IgD-negative memory B cell (primary cell): ENCODE measurements at regions not wholly inside any gene's neighbourhood (a gene's known extent, or its start where the extent isn't known, plus 50 kb on each side); places are given as distances from the start of the nearest gene placed in this dataset.
A peak's percentile ranks its signal among the peaks of the same experiment; 100 is the strongest.
"Not testable (repeated sequence)": the region's sequence is repeated elsewhere in the genome, so short reads cannot be mapped to it uniquely, and the experiment has no call there.

Experiments
- H3K27ac Mint-ChIP-seq, 3 donors: one replicate each; pipeline ENCODE4 v1.8.0; 2020 to 2022; ENCODE audit warnings: mild to moderate bottlenecking in 3 of 3, mixed read lengths in 3 of 3, moderate library complexity in 1 of 3
- H3K27me3 Mint-ChIP-seq: one replicate; pipeline ENCODE4 v1.8.0; 2021; ENCODE audit warnings: mixed read lengths
- H3K36me3 Mint-ChIP-seq: one replicate; pipeline ENCODE4 v1.8.0; 2020; ENCODE audit warnings: mild to moderate bottlenecking, mixed read lengths
- H3K4me1 Mint-ChIP-seq, 3 donors: one replicate each; pipeline ENCODE4 v1.8.0; 2020 to 2022; ENCODE audit warnings: mixed read lengths in 3 of 3, mild to moderate bottlenecking in 1 of 3
- H3K4me3 Mint-ChIP-seq, 4 donors: one replicate each; pipeline ENCODE4 v1.8.0; 2020 to 2022; ENCODE audit warnings: mild to moderate bottlenecking in 4 of 4, mixed read lengths in 4 of 4, moderate library complexity in 3 of 4
- H3K9me3 Mint-ChIP-seq, 3 donors: one replicate each; pipeline ENCODE4 v1.8.0; 2020 to 2021; ENCODE audit warnings: mixed read lengths in 3 of 3, mild to moderate bottlenecking in 1 of 3

- Mint-ChIP-seq H3K27ac (no peak overlapping the region), H3K9me3 (peaks cover 0 to 29% (median 7%) of the 10 kb centered on the region in 3 donors), H3K4me3 (peak overlapping the region in 1 of 4 donors; percentile 42), H3K27me3 (no peaks in the 10 kb centered on the region), H3K4me1 (peaks cover 0 to 1% (median 0%) of the 10 kb centered on the region in 3 donors), H3K36me3 (no peaks in the 10 kb centered on the region)
These were observed 542.3 kb downstream of the CYLC2 start for GRCh38 chr9:103537426-103537825.

DNA sequence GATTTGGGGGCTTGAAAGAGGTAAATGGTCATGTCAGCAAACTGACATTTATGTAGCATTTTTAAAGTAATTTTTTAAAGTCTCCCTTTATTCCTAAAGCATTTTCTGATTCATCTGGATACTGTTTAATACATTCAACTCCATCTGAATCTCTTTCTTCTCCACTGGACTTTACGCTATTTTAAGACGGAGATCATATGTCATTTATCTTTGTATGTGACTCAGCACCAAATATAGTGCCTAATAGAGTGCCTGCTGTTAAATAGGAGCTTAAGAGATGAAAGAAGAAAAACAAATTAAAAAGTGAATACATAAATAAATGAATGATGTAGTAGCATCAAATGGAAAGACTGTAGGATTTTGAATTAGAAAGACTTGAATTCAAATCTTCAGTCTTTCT, 548.8 kb upstream of the SMC2 start:
- Mint-ChIP-seq H3K4me3 (no peak overlapping the region), H3K36me3 (no peaks in the 10 kb centered on the region), H3K4me1 (peaks cover 0 to 1% (median 0%) of the 10 kb centered on the region in 3 donors), H3K9me3 (peaks cover 0 to 7% (median 4%) of the 10 kb centered on the region in 3 donors), H3K27me3 (no peaks in the 10 kb centered on the region), H3K27ac (no peak overlapping the region)

DNA sequence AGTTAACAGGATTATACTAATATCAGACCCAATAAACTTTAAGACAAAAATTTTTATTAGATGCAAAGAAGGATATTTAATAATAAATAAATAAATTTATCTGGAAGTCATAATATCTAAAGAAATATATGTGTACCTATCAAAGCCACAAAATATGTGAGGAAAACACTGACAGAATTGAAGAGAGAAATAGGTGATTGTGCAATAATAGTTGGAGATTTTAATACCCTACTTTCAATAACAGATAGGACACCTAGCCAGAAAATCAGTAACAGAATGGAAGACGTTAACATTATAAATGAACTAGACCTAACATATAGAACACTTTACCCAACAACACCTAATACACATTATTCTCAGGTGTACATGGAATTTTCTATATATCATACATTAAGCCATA, 541.4 kb upstream of the SMC2 start:
- no peaks in the 10 kb centered on the region for H3K36me3 Mint-ChIP-seq
- H3K27me3 Mint-ChIP-seq, result no peaks in the 10 kb centered on the region
- no peak overlapping the region for H3K27ac Mint-ChIP-seq
- no peaks in the 10 kb centered on the region for H3K4me1 Mint-ChIP-seq
- H3K4me3 Mint-ChIP-seq, result no peak overlapping the region
- peaks cover 0 to 6% (median 5%) of the 10 kb centered on the region in 3 donors for H3K9me3 Mint-ChIP-seq

GRCh38 chr9:103574056-103574455, 520.1 kb upstream of the SMC2 start:
- Mint-ChIP-seq H3K36me3 (peaks cover 3% of the 10 kb centered on the region), H3K27me3 (no peaks in the 10 kb centered on the region), H3K4me1 (no peaks in the 10 kb centered on the region), H3K27ac (no peak overlapping the region), H3K9me3 (peaks cover 3 to 25% (median 7%) of the 10 kb centered on the region in 3 donors), H3K4me3 (no peak overlapping the region)

GRCh38 chr9:103586721-103587120, 507.4 kb upstream of the SMC2 start:
- H3K27ac Mint-ChIP-seq, result peak overlapping the region in 1 of 3 donors; percentile 83
- H3K36me3 Mint-ChIP-seq, result no peaks in the 10 kb centered on the region
- H3K9me3 Mint-ChIP-seq, result peaks cover 0 to 4% (median 3%) of the 10 kb centered on the region in 3 donors
- no peak overlapping the region for H3K4me3 Mint-ChIP-seq
- no peaks in the 10 kb centered on the region for H3K4me1 Mint-ChIP-seq
- H3K27me3 Mint-ChIP-seq, result no peaks in the 10 kb centered on the region

DNA sequence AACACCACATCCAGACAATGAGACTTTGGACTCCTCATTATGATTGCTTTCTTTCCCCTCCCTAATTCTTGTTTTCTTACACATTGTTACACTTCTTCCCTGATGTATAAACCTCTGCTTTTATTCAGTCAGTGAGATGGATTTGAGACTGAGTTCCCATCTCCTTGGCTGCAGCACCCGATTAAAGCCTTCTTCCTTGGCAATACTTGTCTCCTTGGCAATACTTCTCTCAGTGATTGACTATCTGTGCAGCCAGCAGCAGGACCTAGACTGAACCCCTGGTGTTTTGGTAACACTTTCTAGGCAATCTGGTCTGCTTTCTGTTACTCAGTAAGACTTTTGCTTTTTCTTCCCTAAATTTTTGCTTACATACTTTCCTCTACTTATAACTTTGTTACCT, 492.8 kb upstream of the SMC2 start:
- H3K36me3 Mint-ChIP-seq, result no peaks in the 10 kb centered on the region
- H3K27me3 Mint-ChIP-seq, result no peaks in the 10 kb centered on the region
- H3K27ac Mint-ChIP-seq, result no peak overlapping the region
- H3K4me1 Mint-ChIP-seq, result no peaks in the 10 kb centered on the region
- peaks cover 6 to 18% (median 9%) of the 10 kb centered on the region in 3 donors for H3K9me3 Mint-ChIP-seq
- H3K4me3 Mint-ChIP-seq, result no peak overlapping the region

- not testable (repeated sequence) for H3K4me1 Mint-ChIP-seq, H3K4me3 Mint-ChIP-seq, H3K27ac Mint-ChIP-seq, H3K27me3 Mint-ChIP-seq, H3K9me3 Mint-ChIP-seq, H3K36me3 Mint-ChIP-seq
These were observed 482.2 kb upstream of the SMC2 start for GRCh38 chr9:103611950-103612349.

GRCh38 chr9:103615994-103616393, 478.1 kb upstream of the SMC2 start:
- H3K4me3 Mint-ChIP-seq, result no peak overlapping the region
- H3K9me3 Mint-ChIP-seq, result peaks cover 0 to 1% (median 0%) of the 10 kb centered on the region in 3 donors
- no peak overlapping the region for H3K27ac Mint-ChIP-seq
- no peaks in the 10 kb centered on the region for H3K36me3 Mint-ChIP-seq
- no peaks in the 10 kb centered on the region for H3K27me3 Mint-ChIP-seq
- H3K4me1 Mint-ChIP-seq, result no peaks in the 10 kb centered on the region

DNA sequence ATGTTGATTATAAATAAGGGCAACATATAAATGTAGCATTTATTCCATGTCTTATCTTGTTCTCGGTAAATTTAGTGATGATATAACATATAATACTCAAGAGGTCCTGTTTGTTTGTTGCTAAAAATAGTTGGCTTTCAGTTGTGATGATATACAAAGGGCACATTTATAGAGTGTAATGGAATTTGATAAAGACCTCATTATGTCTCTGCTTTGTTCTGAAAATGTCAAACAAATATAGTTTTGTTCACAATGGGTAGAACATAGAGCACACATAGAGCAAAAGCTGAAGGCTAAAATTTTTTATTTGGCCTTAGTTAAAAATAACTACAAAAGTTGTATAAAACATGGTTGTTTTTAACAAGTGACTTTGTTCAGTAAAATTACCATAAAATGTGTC, 477.1 kb upstream of the SMC2 start:
- H3K36me3 Mint-ChIP-seq, result no peaks in the 10 kb centered on the region
- peaks cover 0 to 3% (median 1%) of the 10 kb centered on the region in 3 donors for H3K9me3 Mint-ChIP-seq
- H3K27me3 Mint-ChIP-seq, result no peaks in the 10 kb centered on the region

GRCh38 chr9:103625161-103625804, 468.8 kb upstream of the SMC2 start:
- Mint-ChIP-seq H3K4me1 (peaks cover 0 to 1% (median 0%) of the 10 kb centered on the region in 3 donors), H3K27me3 (no peaks in the 10 kb centered on the region), H3K27ac (no peak overlapping the region), H3K9me3 (peaks cover 0 to 3% (median 0%) of the 10 kb centered on the region in 3 donors), H3K36me3 (no peaks in the 10 kb centered on the region), H3K4me3 (no peak overlapping the region)

More for the DNA sequence above, 477.1 kb upstream of the SMC2 start:
- H3K4me1 Mint-ChIP-seq, result peaks cover 0 to 1% (median 0%) of the 10 kb centered on the region in 3 donors
- no peak overlapping the region for H3K4me3 Mint-ChIP-seq
- no peak overlapping the region for H3K27ac Mint-ChIP-seq

- H3K4me1 Mint-ChIP-seq, result no peaks in the 10 kb centered on the region
- no peaks in the 10 kb centered on the region for H3K27me3 Mint-ChIP-seq
- H3K4me3 Mint-ChIP-seq, result no peak overlapping the region
- H3K36me3 Mint-ChIP-seq, result no peaks in the 10 kb centered on the region
- H3K9me3 Mint-ChIP-seq, result no peaks in the 10 kb centered on the region
- H3K27ac Mint-ChIP-seq, result no peak overlapping the region
These were observed 466.4 kb upstream of the SMC2 start for GRCh38 chr9:103627731-103628130.

GRCh38 chr9:103649086-103649485, 445.0 kb upstream of the SMC2 start:
- no peaks in the 10 kb centered on the region for H3K36me3 Mint-ChIP-seq
- peaks cover 0 to 2% (median 0%) of the 10 kb centered on the region in 3 donors for H3K4me1 Mint-ChIP-seq

DNA sequence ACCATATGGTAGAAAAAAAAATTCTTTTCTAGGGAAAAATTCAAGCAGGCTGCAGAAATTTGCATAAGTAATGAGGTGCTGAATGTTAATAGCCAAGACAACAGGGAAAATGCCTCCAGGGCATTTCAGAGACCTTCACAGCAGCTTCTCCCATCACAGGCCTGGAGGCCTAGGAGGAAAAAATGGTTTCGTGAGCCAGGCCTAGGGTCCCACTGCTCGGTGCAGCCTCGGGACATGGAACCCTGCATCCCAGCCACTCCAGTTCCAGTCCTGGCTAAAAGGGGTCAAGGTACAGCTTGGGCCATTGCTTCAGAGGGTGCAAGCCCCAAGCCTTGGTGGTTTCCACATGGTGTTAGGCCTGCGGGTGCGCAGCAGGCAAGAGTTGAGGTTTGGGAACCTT, 436.0 kb upstream of the SMC2 start:
- Mint-ChIP-seq H3K9me3 (peaks cover 0 to 15% (median 4%) of the 10 kb centered on the region in 3 donors), H3K36me3 (no peaks in the 10 kb centered on the region), H3K27ac (no peak overlapping the region), H3K4me1 (no peaks in the 10 kb centered on the region), H3K4me3 (no peak overlapping the region), H3K27me3 (no peaks in the 10 kb centered on the region)

More at GRCh38 chr9:103649086-103649485, 445.0 kb upstream of the SMC2 start:
- H3K4me3 Mint-ChIP-seq, result no peak overlapping the region
- no peaks in the 10 kb centered on the region for H3K27me3 Mint-ChIP-seq
- H3K9me3 Mint-ChIP-seq, result no peaks in the 10 kb centered on the region
- no peak overlapping the region for H3K27ac Mint-ChIP-seq

DNA sequence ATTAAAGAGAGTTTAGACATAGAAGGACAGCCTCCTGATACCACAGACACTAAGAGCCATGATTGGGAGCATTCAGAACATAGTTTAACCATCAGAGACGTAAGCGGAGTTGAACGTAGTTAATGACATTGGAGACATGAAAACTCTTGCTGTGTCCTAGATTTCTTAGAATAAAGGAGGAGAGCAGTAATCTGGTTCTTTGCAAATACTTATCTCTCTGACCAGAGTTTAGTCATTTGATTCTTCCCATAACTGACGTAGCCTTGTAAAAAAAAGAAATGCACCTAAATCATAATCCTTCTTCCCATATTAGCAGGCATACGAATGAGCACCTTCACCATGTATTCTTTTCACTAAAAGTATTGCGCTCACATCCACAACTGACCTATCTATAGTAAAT, 433.3 kb upstream of the SMC2 start:
- H3K27me3 Mint-ChIP-seq, result no peaks in the 10 kb centered on the region
- H3K27ac Mint-ChIP-seq, result no peak overlapping the region
- H3K9me3 Mint-ChIP-seq, result peaks cover 0 to 13% (median 4%) of the 10 kb centered on the region in 3 donors
- H3K4me1 Mint-ChIP-seq, result no peaks in the 10 kb centered on the region
- H3K36me3 Mint-ChIP-seq, result no peaks in the 10 kb centered on the region
- H3K4me3 Mint-ChIP-seq, result no peak overlapping the region

DNA sequence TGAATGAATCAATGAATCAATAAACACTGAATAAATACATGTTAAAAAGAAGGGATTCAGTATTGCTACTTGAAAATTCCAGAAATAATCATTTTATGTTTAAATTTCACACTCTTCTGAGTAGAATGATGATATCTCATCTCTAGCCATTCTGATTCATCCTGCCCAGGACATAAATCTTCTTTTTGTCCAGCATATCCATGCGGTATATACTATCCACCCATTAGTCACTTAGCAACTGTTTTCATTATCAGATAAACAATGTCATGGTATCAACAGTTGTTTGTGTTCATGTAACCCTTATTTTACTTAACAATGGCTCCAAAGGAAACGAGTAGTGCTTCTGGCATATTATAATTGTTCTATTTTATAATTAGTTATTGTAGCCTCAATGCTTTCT, 432.4 kb upstream of the SMC2 start:
- H3K36me3 Mint-ChIP-seq, result no peaks in the 10 kb centered on the region
- H3K27me3 Mint-ChIP-seq, result no peaks in the 10 kb centered on the region
- no peak overlapping the region for H3K27ac Mint-ChIP-seq
- no peaks in the 10 kb centered on the region for H3K4me1 Mint-ChIP-seq
- H3K4me3 Mint-ChIP-seq, result no peak overlapping the region
- H3K9me3 Mint-ChIP-seq, result peaks cover 4 to 13% (median 5%) of the 10 kb centered on the region in 3 donors

GRCh38 chr9:103669296-103669695, 424.8 kb upstream of the SMC2 start:
- Mint-ChIP-seq H3K27ac (no peak overlapping the region), H3K4me3 (no peak overlapping the region), H3K36me3 (no peaks in the 10 kb centered on the region), H3K4me1 (no peaks in the 10 kb centered on the region), H3K9me3 (peaks cover 2 to 11% (median 3%) of the 10 kb centered on the region in 3 donors), H3K27me3 (no peaks in the 10 kb centered on the region)
